Keratinocyte (primary cell): ENCODE measurements at regions not wholly inside any gene's neighbourhood (a gene's known extent, or its start where the extent isn't known, plus 50 kb on each side); places are given as distances from the start of the nearest gene placed in this dataset.

Experiments
- DNase-seq: peaks from one replicate; pipeline ENCODE4 v3.0.0-alpha.2; 2011; ENCODE audit warnings: low read depth, missing footprints, low spot score
- FAIRE-seq: peaks from 2 replicates; lab custom pipeline; 2011; peaks lifted over from hg19 to GRCh38; lab: Jason Lieb, UNC
- H2AFZ ChIP-seq: 2 replicates; pipeline ENCODE4 v1.6.0; 2012; ENCODE audit warnings: low read length, control low read depth, inconsistent platforms; ENCODE audit not compliant: control insufficient read depth
- H3K27ac ChIP-seq: 2 replicates; pipeline ENCODE4 v1.5.1; 2011; ENCODE audit warnings: low read length; ENCODE audit not compliant: control insufficient read depth, insufficient read depth
- H3K27me3 ChIP-seq: 3 replicates; pipeline ENCODE4 v1.6.0; 2011; ENCODE audit warnings: low read length; ENCODE audit not compliant: control insufficient read depth, insufficient read depth; ENCODE audit errors: extremely low read depth
- H3K36me3 ChIP-seq, 2 experiments: 2 replicates in 1 of 2; 3 replicates in 1 of 2; pipeline ENCODE4 v1.5.1; 2011; ENCODE audit warnings: low read length in 2 of 2, mild to moderate bottlenecking in 1 of 2; ENCODE audit not compliant: control insufficient read depth in 2 of 2, insufficient read depth in 2 of 2; ENCODE audit errors: extremely low read depth in 1 of 2
- H3K4me1 ChIP-seq: 3 replicates; pipeline ENCODE4 v1.5.1; 2011; ENCODE audit warnings: low read length; ENCODE audit not compliant: control insufficient read depth, insufficient read depth; ENCODE audit errors: extremely low read depth
- H3K4me2 ChIP-seq: 3 replicates; pipeline ENCODE4 v1.6.0; 2011; ENCODE audit warnings: low read depth, low read length; ENCODE audit not compliant: control insufficient read depth, insufficient read depth; ENCODE audit errors: extremely low read depth
- H3K4me3 ChIP-seq, 3 experiments: fragments of 200-600 bp in 1 of 3; sonication (generic) in 1 of 3; 2 replicates in 2 of 3; 3 replicates in 1 of 3; pipeline ENCODE4 v1.5.1; 2011 to 2016; ENCODE audit warnings: low read length in 3 of 3, mild to moderate bottlenecking in 3 of 3, control low read depth in 2 of 3, inconsistent platforms in 1 of 3, low read depth in 1 of 3, mixed read lengths in 1 of 3, mixed run types in 1 of 3, moderate library complexity in 1 of 3; ENCODE audit not compliant: control insufficient read depth in 2 of 3, insufficient read depth in 2 of 3; ENCODE audit errors: extremely low read depth in 1 of 3
- H3K79me2 ChIP-seq: 2 replicates; pipeline ENCODE4 v1.6.0; 2012; ENCODE audit warnings: low read length; ENCODE audit not compliant: control insufficient read depth, insufficient read depth
- H3K9ac ChIP-seq: 3 replicates; pipeline ENCODE4 v1.6.0; 2011; ENCODE audit warnings: low read length; ENCODE audit not compliant: control insufficient read depth, insufficient read depth; ENCODE audit errors: extremely low read depth
- H3K9me1 ChIP-seq: 3 replicates; pipeline ENCODE4 v1.6.0; 2011; ENCODE audit warnings: low read length; ENCODE audit not compliant: control insufficient read depth, insufficient read depth; ENCODE audit errors: extremely low read depth
- H3K9me3 ChIP-seq: 2 replicates; pipeline ENCODE4 v1.5.1; 2012; ENCODE audit warnings: low read depth, low read length; ENCODE audit not compliant: control insufficient read depth
- H4K20me1 ChIP-seq: 3 replicates; pipeline ENCODE4 v1.6.0; 2011; ENCODE audit warnings: low read length; ENCODE audit not compliant: control insufficient read depth, insufficient read depth; ENCODE audit errors: extremely low read depth
- CTCF ChIP-seq, 3 experiments: IDR thresholded peaks in 1 of 3; conservative IDR thresholded peaks in 1 of 3; optimal IDR thresholded peaks in 1 of 3; 2 replicates in 2 of 3; 3 replicates in 1 of 3; pipeline versions ENCODE3 to v1.5.1; 2011; ENCODE audit warnings: low read length in 3 of 3, mild to moderate bottlenecking in 3 of 3, moderate library complexity in 2 of 3, control low read depth in 1 of 3, inconsistent platforms in 1 of 3; ENCODE audit not compliant: insufficient read depth in 2 of 3; ENCODE audit errors: extremely low read depth in 1 of 3
- EZH2 ChIP-seq: IDR thresholded peaks from one replicate; pipeline ENCODE4 v1.6.1; 2012; ENCODE audit warnings: inconsistent platforms, mild to moderate bottlenecking, low read length, moderate library complexity
- dilution Hi-C: fragments of 300-500 bp; cut with MboI; formaldehyde crosslinking; loops from one replicate; pipeline ENCODE4 v1.7.0; 2020; ENCODE audit warnings: low sequenced_read_pairs; ENCODE audit not compliant: extremely low pct_ligation_motif_present

DNA sequence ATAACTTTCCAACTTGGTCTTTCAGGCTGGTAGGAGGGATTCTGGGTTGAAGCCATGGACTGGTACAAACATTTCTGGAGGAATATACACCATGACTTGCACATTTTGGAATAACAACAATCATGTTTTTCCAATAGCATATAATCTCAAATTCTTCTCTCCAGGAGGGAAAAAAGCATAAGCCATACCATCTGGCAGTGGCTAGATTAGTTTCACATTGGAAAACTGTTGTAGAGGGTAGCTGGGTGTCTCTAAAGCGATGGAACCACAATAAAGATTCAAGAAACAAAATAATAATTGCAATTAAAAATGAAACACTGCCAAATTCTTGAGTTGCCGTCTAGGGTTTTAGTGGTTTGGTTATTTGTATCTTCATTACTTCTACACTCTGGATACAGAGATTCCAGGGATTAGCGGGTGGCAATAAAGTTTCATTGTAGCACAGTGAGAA lies 278.5 kb upstream of the RASGRP1 start:
- FAIRE-seq = no peak
- TF ChIP-seq EZH2 (no peak), CTCF (optimal IDR thresholded peaks at IDR 0.05 in 1 of 3, IDR thresholded peaks at IDR 0.05 in 1 of 3, conservative IDR thresholded peaks at IDR 0.05 in 1 of 3; ENCODE audit: extremely low read depth in 1 of 3, insufficient read depth in 2 of 3, low read length in 3 of 3) (no peak)

GRCh38 chr15:38843736-38844590 lies 279.3 kb upstream of the RASGRP1 start:
- dilution Hi-C loops = no loop called here
- FAIRE-seq = no peak

More for the DNA sequence above, 278.5 kb upstream of the RASGRP1 start:
- Histone ChIP-seq H3K9ac (no peak overlapping the region), H3K27me3 (no peaks in the 10 kb centered on the region), H3K9me3 (no peaks in the 10 kb centered on the region), H3K9me1 (no peaks in the 10 kb centered on the region), H3K4me3 (no peak overlapping the region), H3K36me3 (no peaks in the 10 kb centered on the region), H2AFZ (no peak overlapping the region), H3K4me1 (no peaks in the 10 kb centered on the region), H3K4me2 (no peak overlapping the region), H4K20me1 (no peaks in the 10 kb centered on the region), H3K79me2 (no peaks in the 10 kb centered on the region), H3K27ac (no peak overlapping the region)
- dilution Hi-C loops = no loop called here
- DNase-seq = no peak

More at GRCh38 chr15:38843736-38844590, 279.3 kb upstream of the RASGRP1 start:
- H3K4me2 ChIP-seq = no peak overlapping the region
- H3K79me2 ChIP-seq = no peaks in the 10 kb centered on the region
- H3K9me3 ChIP-seq = no peaks in the 10 kb centered on the region
- no peak overlapping the region for H2AFZ ChIP-seq
- no peaks in the 10 kb centered on the region for H3K9me1 ChIP-seq
- no peaks in the 10 kb centered on the region for H3K36me3 ChIP-seq
- no peaks in the 10 kb centered on the region for H4K20me1 ChIP-seq
- no peak overlapping the region for H3K9ac ChIP-seq
- H3K27ac ChIP-seq = no peak overlapping the region
- no peak overlapping the region for H3K4me3 ChIP-seq
- H3K4me1 ChIP-seq = no peaks in the 10 kb centered on the region
- no peak for TF ChIP-seq CTCF (optimal IDR thresholded peaks at IDR 0.05 in 1 of 3, IDR thresholded peaks at IDR 0.05 in 1 of 3, conservative IDR thresholded peaks at IDR 0.05 in 1 of 3; ENCODE audit: extremely low read depth in 1 of 3, insufficient read depth in 2 of 3, low read length in 3 of 3)
- no peak for TF ChIP-seq EZH2
- DNase-seq = no peak
- H3K27me3 ChIP-seq = no peaks in the 10 kb centered on the region
